Sigmoid colon (tissue), 6 donors: ENCODE measurements at regions not wholly inside any gene's neighbourhood (a gene's known extent, or its start where the extent isn't known, plus 50 kb on each side); places are given as distances from the start of the nearest gene placed in this dataset.

ENCODE experiments used
- DNase-seq: peaks from one replicate; pipeline ENCODE4 v3.0.0-alpha.2; 2019
- H3K27ac ChIP-seq, 4 donors: fragments of 200-600 bp; sonication (generic); one replicate each; pipeline ENCODE4 v1.5.1; 2016 to 2019; ENCODE audit warnings: mild to moderate bottlenecking in 1 of 4
- H3K27me3 ChIP-seq, 3 donors: fragments of 200-600 bp; sonication (generic); one replicate each; pipeline ENCODE4 v1.5.1; 2019; ENCODE audit warnings: mild to moderate bottlenecking in 1 of 3
- H3K36me3 ChIP-seq, 4 donors: fragments of 200-600 bp; sonication (generic); one replicate each; pipeline ENCODE4 v1.5.1; 2016 to 2019
- H3K4me1 ChIP-seq, 4 donors: fragments of 200-600 bp; sonication (generic); one replicate each; pipeline ENCODE4 v1.5.1; 2017 to 2019
- H3K4me3 ChIP-seq, 4 donors: fragments of 200-600 bp; sonication (generic); one replicate each; pipeline ENCODE4 v1.5.1; 2017 to 2019; ENCODE audit warnings: mild to moderate bottlenecking in 2 of 4, moderate library complexity in 1 of 4
- H3K9me3 ChIP-seq, 4 donors: fragments of 200-600 bp in 3 of 4; sonication (generic) in 3 of 4; one replicate each; pipeline versions ENCODE4 v1.5.1 to v1.6.1; 2013 to 2019
- EP300 ChIP-seq, 4 donors: sonication (generic); formaldehyde crosslinking; IDR thresholded peaks; one replicate each; pipeline ENCODE4 v1.6.1; 2017; ENCODE audit warnings: antibody characterized with exemption in 4 of 4
- POLR2A ChIP-seq, 2 donors: fragments of 450-650 bp; IDR thresholded peaks; one replicate each; pipeline ENCODE4 v1.6.1; 2016; ENCODE audit warnings: antibody characterized with exemption in 2 of 2, mild to moderate bottlenecking in 2 of 2, moderate library complexity in 2 of 2
- POLR2AphosphoS5 ChIP-seq, 4 donors: sonication (generic); formaldehyde crosslinking; IDR thresholded peaks; one replicate each; pipeline ENCODE4 v1.6.1; 2017; ENCODE audit warnings: antibody characterized with exemption in 4 of 4
- WGBS, 2 donors: extraction: QIAGEN DNeasy Blood & Tissue Kit; methylation state at CpG; one replicate each; pipeline ENCODE4 v1.1.7; 2013; 5-methylcytosine and 5-hydroxymethylcytosine counted together
- intact Hi-C: fragments of 100-400 bp; cut with DNase I; formaldehyde crosslinking; loops from one replicate; pipeline ENCODE4 v1.15.1; 2023
- TF ChIP-seq, protein P1 (sequence below), 4 experiments: fragments of 450-650 bp in 3 of 4; fragments of 200-600 bp in 1 of 4; IDR thresholded peaks; one replicate each; pipeline ENCODE4 v1.5.1; 2016 to 2019; ENCODE audit warnings: antibody characterized with exemption in 4 of 4, mild to moderate bottlenecking in 3 of 4, moderate library complexity in 2 of 4
- donor health status: healthy with polysubstance abuse.
- donor health status: healthy.

DNA sequence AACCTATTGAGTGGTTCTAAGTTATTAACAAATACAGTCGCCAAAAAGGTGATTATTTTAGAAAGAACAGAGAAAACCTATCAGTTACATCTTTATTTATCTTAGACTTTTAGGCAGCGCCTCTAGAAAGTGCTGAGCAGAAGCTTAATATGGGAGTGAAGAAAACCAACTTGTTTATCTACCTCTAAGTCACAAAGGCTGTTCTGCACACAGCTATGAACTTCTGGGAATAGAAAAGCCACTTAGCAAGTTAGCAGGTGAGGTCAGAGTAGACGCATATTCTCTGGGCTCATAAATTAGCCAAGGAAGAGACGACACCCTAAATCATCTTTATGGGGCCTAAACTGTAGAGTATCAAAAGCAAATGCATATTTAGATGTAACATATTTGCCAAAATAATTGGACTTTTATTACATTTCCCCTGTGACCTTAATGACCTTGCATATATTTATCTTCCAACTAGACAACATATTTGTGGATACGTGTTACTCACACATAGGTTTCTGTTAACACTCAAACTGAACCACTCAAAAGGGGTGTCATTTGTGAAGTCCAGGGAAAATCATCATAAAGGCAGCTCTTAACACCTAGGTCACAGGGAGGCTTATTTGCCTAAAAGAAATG lies 267.1 kb downstream of the ADGB start:
- H3K9me3 ChIP-seq, result no peaks in the 10 kb centered on the region
- intact Hi-C loops, result no loop called here
- no peak for DNase-seq
- TF ChIP-seq POLR2A (IDR thresholded peaks at IDR 0.05) (no peak), POLR2AphosphoS5 (IDR thresholded peaks at IDR 0.05) (peak in 1 of 4 donors; percentile 62), EP300 (IDR thresholded peaks at IDR 0.05) (no peak)
- TF ChIP-seq, protein P1, sequence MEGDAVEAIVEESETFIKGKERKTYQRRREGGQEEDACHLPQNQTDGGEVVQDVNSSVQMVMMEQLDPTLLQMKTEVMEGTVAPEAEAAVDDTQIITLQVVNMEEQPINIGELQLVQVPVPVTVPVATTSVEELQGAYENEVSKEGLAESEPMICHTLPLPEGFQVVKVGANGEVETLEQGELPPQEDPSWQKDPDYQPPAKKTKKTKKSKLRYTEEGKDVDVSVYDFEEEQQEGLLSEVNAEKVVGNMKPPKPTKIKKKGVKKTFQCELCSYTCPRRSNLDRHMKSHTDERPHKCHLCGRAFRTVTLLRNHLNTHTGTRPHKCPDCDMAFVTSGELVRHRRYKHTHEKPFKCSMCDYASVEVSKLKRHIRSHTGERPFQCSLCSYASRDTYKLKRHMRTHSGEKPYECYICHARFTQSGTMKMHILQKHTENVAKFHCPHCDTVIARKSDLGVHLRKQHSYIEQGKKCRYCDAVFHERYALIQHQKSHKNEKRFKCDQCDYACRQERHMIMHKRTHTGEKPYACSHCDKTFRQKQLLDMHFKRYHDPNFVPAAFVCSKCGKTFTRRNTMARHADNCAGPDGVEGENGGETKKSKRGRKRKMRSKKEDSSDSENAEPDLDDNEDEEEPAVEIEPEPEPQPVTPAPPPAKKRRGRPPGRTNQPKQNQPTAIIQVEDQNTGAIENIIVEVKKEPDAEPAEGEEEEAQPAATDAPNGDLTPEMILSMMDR (IDR thresholded peaks at IDR 0.05), result no peak
- no peaks in the 10 kb centered on the region for H3K27me3 ChIP-seq
- H3K36me3 ChIP-seq, result no peaks in the 10 kb centered on the region
- 74% methylated on average over 5 of the region's 5 CpGs for WGBS, 2 donors
- H3K27ac ChIP-seq, result no peak overlapping the region
- no peak overlapping the region for H3K4me3 ChIP-seq
- peaks cover 0 to 12% (median 4%) of the 10 kb centered on the region in 4 donors for H3K4me1 ChIP-seq

GRCh38 chr6:146866731-146867414 lies 268.1 kb downstream of the ADGB start:
- WGBS, 2 donors, result 93 to 96% methylated on average over 4 of the region's 4 CpGs
- no peak for DNase-seq
- H3K27ac ChIP-seq, result no peak overlapping the region
- no peak overlapping the region for H3K4me3 ChIP-seq
- H3K36me3 ChIP-seq, result no peaks in the 10 kb centered on the region
- TF ChIP-seq, protein P1 (IDR thresholded peaks at IDR 0.05), result no peak
- TF ChIP-seq POLR2A (IDR thresholded peaks at IDR 0.05) (no peak), EP300 (IDR thresholded peaks at IDR 0.05) (no peak), POLR2AphosphoS5 (IDR thresholded peaks at IDR 0.05) (no peak)
- no peaks in the 10 kb centered on the region for H3K9me3 ChIP-seq
- H3K4me1 ChIP-seq, result peaks cover 0 to 13% (median 4%) of the 10 kb centered on the region in 4 donors
- intact Hi-C loops, result no loop called here
- no peaks in the 10 kb centered on the region for H3K27me3 ChIP-seq

DNA sequence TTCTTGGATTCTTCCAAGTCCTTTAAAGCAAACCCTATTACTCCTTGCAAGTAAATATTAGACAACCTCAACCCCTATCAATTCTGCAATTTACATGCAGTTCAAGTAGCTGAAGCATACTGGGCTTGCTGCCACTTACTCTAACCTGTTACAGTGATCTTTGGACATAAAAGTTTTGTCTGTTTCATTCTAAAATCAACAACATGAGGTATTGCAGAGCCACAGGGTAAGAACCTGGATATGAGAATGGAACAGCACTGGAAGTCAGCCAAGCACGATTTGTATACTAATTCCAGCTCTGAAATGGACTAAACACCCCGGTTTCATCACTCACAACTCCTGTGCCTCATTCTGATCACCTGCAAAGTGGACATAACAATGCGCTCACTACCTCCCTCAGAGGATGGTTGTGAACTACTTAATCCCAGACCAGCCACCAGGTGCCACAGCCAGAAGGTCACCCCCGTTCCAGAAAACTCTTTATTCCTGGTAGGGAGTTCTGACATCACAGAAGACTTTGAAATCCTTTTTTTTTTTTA lies 270.0 kb downstream of the ADGB start:
- Histone ChIP-seq H3K9me3 (no peaks in the 10 kb centered on the region), H3K27me3 (no peaks in the 10 kb centered on the region), H3K36me3 (no peaks in the 10 kb centered on the region), H3K4me1 (peaks cover 0 to 15% (median 4%) of the 10 kb centered on the region in 4 donors), H3K4me3 (no peak overlapping the region), H3K27ac (no peak overlapping the region)
- 73 to 76% methylated on average over 4 of the region's 4 CpGs for WGBS, 2 donors
- intact Hi-C loops, result no loop called here
- DNase-seq, result no peak
- TF ChIP-seq POLR2AphosphoS5 (IDR thresholded peaks at IDR 0.05), result no peak
- TF ChIP-seq POLR2A (IDR thresholded peaks at IDR 0.05), result no peak
- TF ChIP-seq, protein P1 (IDR thresholded peaks at IDR 0.05), result no peak
- TF ChIP-seq EP300 (IDR thresholded peaks at IDR 0.05), result no peak

GRCh38 chr6:146870760-146871159 lies 272.0 kb downstream of the ADGB start:
- intact Hi-C loops, result no loop called here
- H3K36me3 ChIP-seq, result no peaks in the 10 kb centered on the region

More at GRCh38 chr6:146870760-146871159, 272.0 kb downstream of the ADGB start:
- TF ChIP-seq POLR2AphosphoS5 (IDR thresholded peaks at IDR 0.05), result no peak
- TF ChIP-seq, protein P1 (IDR thresholded peaks at IDR 0.05), result no peak
- no peak for TF ChIP-seq POLR2A (IDR thresholded peaks at IDR 0.05)
- TF ChIP-seq EP300 (IDR thresholded peaks at IDR 0.05), result no peak
- WGBS, 2 donors, result 83 to 86% methylated on average over 3 of the region's 3 CpGs
- H3K27me3 ChIP-seq, result no peaks in the 10 kb centered on the region
- no peak for DNase-seq
- H3K9me3 ChIP-seq, result no peaks in the 10 kb centered on the region
- H3K4me3 ChIP-seq, result no peak overlapping the region
- H3K4me1 ChIP-seq, result peaks cover 0 to 12% (median 4%) of the 10 kb centered on the region in 4 donors
- H3K27ac ChIP-seq, result no peak overlapping the region
